Ovary (tissue), 3 donors: ENCODE measurements at regions not wholly inside any gene's neighbourhood (a gene's known extent, or its start where the extent isn't known, plus 50 kb on each side); places are given as distances from the start of the nearest gene placed in this dataset.

Experiments used
- CTCF ChIP-seq, 3 donors: fragments of 450-650 bp in 2 of 3; fragments of 200-600 bp in 1 of 3; IDR thresholded peaks; one replicate each; pipeline versions ENCODE4 v1.5.1 to v1.8.0; 2016 to 2022; ENCODE audit warnings: antibody characterized with exemption in 3 of 3, mild to moderate bottlenecking in 1 of 3
- POLR2A ChIP-seq: fragments of 450-650 bp; IDR thresholded peaks from one replicate; pipeline ENCODE4 v1.6.1; 2017; ENCODE audit warnings: antibody characterized with exemption, mild to moderate bottlenecking, moderate library complexity
- donor health status: DM: no; HTN: no; CAD: no.

- TF ChIP-seq CTCF (IDR thresholded peaks at IDR 0.05) (no peak), POLR2A (no peak)
Observed at GRCh38 chr12:115758877-115759620, 518.4 kb downstream of the MED13L start.
